Endothelial cell of umbilical vein (primary cell): ENCODE measurements at regions not wholly inside any gene's neighbourhood (a gene's known extent, or its start where the extent isn't known, plus 50 kb on each side); places are given as distances from the start of the nearest gene placed in this dataset.

Experiments used
- BruUV-seq: library from RNA; stranded (reverse); fragments of 400-500 nt; replicated peaks from 2 replicates; lab custom pipeline; 2021; lab: Mats Ljungman, UMichigan
- CTCF ChIA-PET: fragments of 300-600, 350-600 bp; sonication (Branson Sonifier 250); formaldehyde crosslinking; loops from one replicate; lab custom pipeline; 2021; ENCODE audit warnings: antibody characterized with exemption, inconsistent platforms; lab: Charles Lee
- POLR2A ChIA-PET: fragments of 300-600, 350-600 bp; sonication (Branson Sonifier 250); formaldehyde crosslinking; loops from one replicate; lab custom pipeline; 2021; ENCODE audit warnings: antibody characterized with exemption, inconsistent platforms; lab: Charles Lee
- DNase-seq: peaks from one replicate; pipeline ENCODE4 v3.0.0-alpha.2; 2011; ENCODE audit warnings: low read depth, low spot score
- FAIRE-seq: peaks from 2 replicates; lab custom pipeline; 2011; peaks lifted over from hg19 to GRCh38; lab: Jason Lieb, UNC
- H2AFZ ChIP-seq: 2 replicates; pipeline ENCODE4 v1.6.0; 2012; ENCODE audit warnings: low read depth, low read length, control low read depth, inconsistent platforms
- H3K27ac ChIP-seq: 2 replicates; pipeline ENCODE4 v1.5.1; 2011; ENCODE audit warnings: low read depth, mild to moderate bottlenecking, control low read depth, low read length, moderate library complexity; ENCODE audit not compliant: insufficient read depth
- H3K27me3 ChIP-seq, 2 experiments: 2 replicates each; pipeline versions ENCODE4 v1.6.0 to v1.6.1; 2011; ENCODE audit warnings: low read length in 2 of 2, mixed read lengths in 1 of 2; ENCODE audit not compliant: control insufficient read depth in 2 of 2, insufficient read depth in 2 of 2
- H3K36me3 ChIP-seq, 2 experiments: 2 replicates in 1 of 2; 3 replicates in 1 of 2; pipeline ENCODE4 v1.5.1; 2011; ENCODE audit warnings: low read length in 2 of 2, mild to moderate bottlenecking in 1 of 2, moderate library complexity in 1 of 2; ENCODE audit not compliant: control insufficient read depth in 2 of 2, insufficient read depth in 2 of 2; ENCODE audit errors: extremely low read depth in 1 of 2
- H3K4me1 ChIP-seq: 3 replicates; pipeline ENCODE4 v1.5.1; 2011; ENCODE audit warnings: mild to moderate bottlenecking, low read length; ENCODE audit not compliant: control insufficient read depth, insufficient read depth; ENCODE audit errors: extremely low read depth
- H3K4me2 ChIP-seq: 2 replicates; pipeline ENCODE4 v1.6.1; 2011; ENCODE audit warnings: low read length, control low read depth, mixed read lengths; ENCODE audit not compliant: insufficient read depth
- H3K4me3 ChIP-seq, 3 experiments: fragments of 200-600 bp in 1 of 3; sonication (generic), shearing (Covaris generic) in 1 of 3; replicated peaks in 1 of 3; 2 replicates each; pipeline ENCODE4 v1.5.1; 2011 to 2016; ENCODE audit warnings: control low read depth in 3 of 3, low read length in 3 of 3, mild to moderate bottlenecking in 2 of 3, inconsistent platforms in 1 of 3, low read depth in 1 of 3, moderate library complexity in 1 of 3; ENCODE audit not compliant: insufficient read depth in 1 of 3
- H3K79me2 ChIP-seq: 2 replicates; pipeline ENCODE4 v1.6.0; 2012; ENCODE audit warnings: low read length, inconsistent platforms; ENCODE audit not compliant: control insufficient read depth, insufficient read depth
- H3K9ac ChIP-seq: replicated peaks from 2 replicates; pipeline ENCODE3; 2011; ENCODE audit warnings: low read length, control low read depth; ENCODE audit not compliant: insufficient read depth; ENCODE audit errors: extremely low read depth
- H3K9me1 ChIP-seq: replicated peaks from 3 replicates; pipeline ENCODE4 v1.6.0; 2011; ENCODE audit warnings: mild to moderate bottlenecking, low read length; ENCODE audit not compliant: control insufficient read depth, insufficient read depth; ENCODE audit errors: extremely low read depth
- H3K9me3 ChIP-seq: replicated peaks from 2 replicates; pipeline ENCODE4 v1.5.1; 2012; ENCODE audit warnings: low read length, inconsistent platforms; ENCODE audit not compliant: control insufficient read depth, insufficient read depth
- H4K20me1 ChIP-seq: replicated peaks from 2 replicates; pipeline ENCODE3; 2011; ENCODE audit warnings: mild to moderate bottlenecking, low read length; ENCODE audit not compliant: control insufficient read depth, insufficient read depth; ENCODE audit errors: extremely low read depth
- EZH2 ChIP-seq: IDR thresholded peaks from 2 replicates; pipeline ENCODE4 v1.6.1; 2012; ENCODE audit warnings: borderline replicate concordance, low read depth, mild to moderate bottlenecking, moderate library complexity, low read length, inconsistent platforms; ENCODE audit not compliant: severe bottlenecking
- FOS ChIP-seq: IDR thresholded peaks from 2 replicates; pipeline ENCODE4 v1.6.1; 2011; ENCODE audit warnings: mild to moderate bottlenecking, low read length, moderate library complexity, borderline replicate concordance; ENCODE audit not compliant: insufficient read depth
- GATA2 ChIP-seq: IDR thresholded peaks from 2 replicates; pipeline ENCODE4 v1.7.0; 2011; ENCODE audit warnings: low read depth, mild to moderate bottlenecking, moderate library complexity, mixed read lengths, low read length; ENCODE audit not compliant: insufficient read length, insufficient read depth
- JUN ChIP-seq: IDR thresholded peaks from 2 replicates; pipeline ENCODE4 v1.6.1; 2011; ENCODE audit warnings: borderline replicate concordance, low read depth; ENCODE audit not compliant: insufficient read length, insufficient read depth
- POLR2A ChIP-seq: IDR thresholded peaks from 2 replicates; pipeline ENCODE4 v1.6.1; 2012; ENCODE audit warnings: low read depth, mild to moderate bottlenecking, control low read depth, low read length
- POLR2AphosphoS5 ChIP-seq: IDR thresholded peaks from 2 replicates; pipeline ENCODE4 v1.6.1; 2012; ENCODE audit warnings: low read depth, mild to moderate bottlenecking, control low read depth, low read length, moderate library complexity; ENCODE audit not compliant: insufficient read depth
- dilution Hi-C: fragments of 300-500 bp; cut with MboI; formaldehyde crosslinking; loops from one replicate; pipeline ENCODE4 v1.15.0; 2019; ENCODE audit warnings: low sequenced_read_pairs; ENCODE audit not compliant: extremely low pct_ligation_motif_present
- intact Hi-C: fragments of 100-400 bp; cut with micrococcal nuclease; formaldehyde crosslinking; loops from one replicate; pipeline ENCODE4 v1.10.0; 2022
- TF ChIP-seq, protein P1 (sequence below), 2 donors: IDR thresholded peaks; 1 replicate in 1 of 2; 2 replicates in 1 of 2; pipeline ENCODE4 v1.5.1; 2011; ENCODE audit warnings: low read length in 2 of 2, mild to moderate bottlenecking in 2 of 2, moderate library complexity in 2 of 2, control low read depth in 1 of 2, inconsistent platforms in 1 of 2, low read depth in 1 of 2; ENCODE audit not compliant: insufficient read depth in 1 of 2; ENCODE audit errors: extremely low read depth in 1 of 2
- TF ChIP-seq, protein P2 (sequence below): IDR thresholded peaks from 2 replicates; pipeline ENCODE4 v1.6.1; 2011; ENCODE audit not compliant: insufficient read depth, insufficient read length

GRCh38 chr5:121271546-121271945, 580.1 kb upstream of the FTMT start:
- Histone ChIP-seq H3K27me3 (no peaks in the 10 kb centered on the region), H3K9ac (no peak overlapping the region), H3K36me3 (no peaks in the 10 kb centered on the region), H3K27ac (no peak overlapping the region), H3K4me3 (no peak overlapping the region), H3K4me2 (no peak overlapping the region), H4K20me1 (no peaks in the 10 kb centered on the region), H3K9me3 (no peaks in the 10 kb centered on the region), H3K79me2 (no peaks in the 10 kb centered on the region), H2AFZ (no peak overlapping the region), H3K4me1 (peaks cover 11% of the 10 kb centered on the region), H3K9me1 (no peaks in the 10 kb centered on the region)
- DNase-seq = no peak
- ChIA-PET POLR2A (no interaction called here), CTCF (no interaction called here)
- intact Hi-C loops = no loop called here
- BruUV-seq = no TSS peak
- dilution Hi-C loops = no loop called here
- FAIRE-seq = no peak
- TF ChIP-seq GATA2 = no peak

GRCh38 chr5:121273833-121274433, 577.7 kb upstream of the FTMT start:
- Histone ChIP-seq H3K9ac (peak overlapping the region; percentile 46), H2AFZ (peak overlapping the region; percentile 27), H3K79me2 (no peaks in the 10 kb centered on the region), H3K4me2 (peak overlapping the region; percentile 77), H3K4me1 (peaks cover 11% of the 10 kb centered on the region), H3K27ac (peak overlapping the region; percentile 91), H3K27me3 (no peaks in the 10 kb centered on the region), H4K20me1 (no peaks in the 10 kb centered on the region), H3K9me3 (no peaks in the 10 kb centered on the region), H3K9me1 (no peaks in the 10 kb centered on the region), H3K4me3 (no peak overlapping the region), H3K36me3 (no peaks in the 10 kb centered on the region)
- POLR2A ChIA-PET = no interaction called here
- no TSS peak for BruUV-seq
- CTCF ChIA-PET = interaction anchor here (0.7 to 1.1 kb wide), 3 partner anchors 8 to 22 kb away, joined by 3 read pairs; no protein-coding TSS in a partner anchor
- peak; percentile 87 for DNase-seq
- TF ChIP-seq JUN (peak; percentile 92), FOS (peak; percentile 99), EZH2 (no peak), POLR2AphosphoS5 (peak; percentile 67), GATA2 (no peak), POLR2A (no peak)
- TF ChIP-seq, protein P1, sequence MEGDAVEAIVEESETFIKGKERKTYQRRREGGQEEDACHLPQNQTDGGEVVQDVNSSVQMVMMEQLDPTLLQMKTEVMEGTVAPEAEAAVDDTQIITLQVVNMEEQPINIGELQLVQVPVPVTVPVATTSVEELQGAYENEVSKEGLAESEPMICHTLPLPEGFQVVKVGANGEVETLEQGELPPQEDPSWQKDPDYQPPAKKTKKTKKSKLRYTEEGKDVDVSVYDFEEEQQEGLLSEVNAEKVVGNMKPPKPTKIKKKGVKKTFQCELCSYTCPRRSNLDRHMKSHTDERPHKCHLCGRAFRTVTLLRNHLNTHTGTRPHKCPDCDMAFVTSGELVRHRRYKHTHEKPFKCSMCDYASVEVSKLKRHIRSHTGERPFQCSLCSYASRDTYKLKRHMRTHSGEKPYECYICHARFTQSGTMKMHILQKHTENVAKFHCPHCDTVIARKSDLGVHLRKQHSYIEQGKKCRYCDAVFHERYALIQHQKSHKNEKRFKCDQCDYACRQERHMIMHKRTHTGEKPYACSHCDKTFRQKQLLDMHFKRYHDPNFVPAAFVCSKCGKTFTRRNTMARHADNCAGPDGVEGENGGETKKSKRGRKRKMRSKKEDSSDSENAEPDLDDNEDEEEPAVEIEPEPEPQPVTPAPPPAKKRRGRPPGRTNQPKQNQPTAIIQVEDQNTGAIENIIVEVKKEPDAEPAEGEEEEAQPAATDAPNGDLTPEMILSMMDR (IDR thresholded peaks at IDR 0.05; ENCODE audit: extremely low read depth in 1 of 2, insufficient read depth in 1 of 2, low read depth in 1 of 2, low read length in 2 of 2) = no peak
- TF ChIP-seq, protein P2, sequence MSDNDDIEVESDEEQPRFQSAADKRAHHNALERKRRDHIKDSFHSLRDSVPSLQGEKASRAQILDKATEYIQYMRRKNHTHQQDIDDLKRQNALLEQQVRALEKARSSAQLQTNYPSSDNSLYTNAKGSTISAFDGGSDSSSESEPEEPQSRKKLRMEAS = no peak
- dilution Hi-C loops (no loop called here), intact Hi-C loops (loop anchor here (1.0 kb wide), 1 partner anchor 22 kb away; no protein-coding TSS in a partner anchor)
- peak; percentile 92 for FAIRE-seq
